ENCODE measurements at regions not wholly inside any gene's neighbourhood (a gene's known extent, or its start where the extent isn't known, plus 50 kb on each side); places are given as distances from the start of the nearest gene placed in this dataset.
"Not testable (repeated sequence)": the region's sequence is repeated elsewhere in the genome, so short reads cannot be mapped to it uniquely, and the experiment has no call there.

DNA sequence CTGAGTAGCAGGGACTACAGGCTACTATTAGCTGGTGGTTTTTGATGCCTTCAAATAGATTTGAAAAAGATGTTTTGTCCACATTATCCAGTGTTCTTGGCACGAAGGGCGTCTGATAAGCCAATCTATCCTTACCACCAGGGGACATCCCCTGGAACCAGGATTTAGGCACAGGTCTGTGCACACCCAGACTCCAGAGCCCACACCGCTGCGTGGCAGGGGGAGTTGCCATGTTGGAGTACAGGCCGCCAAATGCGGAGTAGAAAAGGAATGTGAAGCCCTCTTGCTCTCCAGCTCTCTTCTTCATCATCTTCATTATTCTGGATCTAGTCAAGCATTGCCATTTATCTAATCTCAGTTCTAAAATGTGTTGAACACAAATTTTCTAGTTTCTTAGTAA, 54.3 kb downstream of the RNU1-4 start:
- TF ChIP-seq, protein P1, sequence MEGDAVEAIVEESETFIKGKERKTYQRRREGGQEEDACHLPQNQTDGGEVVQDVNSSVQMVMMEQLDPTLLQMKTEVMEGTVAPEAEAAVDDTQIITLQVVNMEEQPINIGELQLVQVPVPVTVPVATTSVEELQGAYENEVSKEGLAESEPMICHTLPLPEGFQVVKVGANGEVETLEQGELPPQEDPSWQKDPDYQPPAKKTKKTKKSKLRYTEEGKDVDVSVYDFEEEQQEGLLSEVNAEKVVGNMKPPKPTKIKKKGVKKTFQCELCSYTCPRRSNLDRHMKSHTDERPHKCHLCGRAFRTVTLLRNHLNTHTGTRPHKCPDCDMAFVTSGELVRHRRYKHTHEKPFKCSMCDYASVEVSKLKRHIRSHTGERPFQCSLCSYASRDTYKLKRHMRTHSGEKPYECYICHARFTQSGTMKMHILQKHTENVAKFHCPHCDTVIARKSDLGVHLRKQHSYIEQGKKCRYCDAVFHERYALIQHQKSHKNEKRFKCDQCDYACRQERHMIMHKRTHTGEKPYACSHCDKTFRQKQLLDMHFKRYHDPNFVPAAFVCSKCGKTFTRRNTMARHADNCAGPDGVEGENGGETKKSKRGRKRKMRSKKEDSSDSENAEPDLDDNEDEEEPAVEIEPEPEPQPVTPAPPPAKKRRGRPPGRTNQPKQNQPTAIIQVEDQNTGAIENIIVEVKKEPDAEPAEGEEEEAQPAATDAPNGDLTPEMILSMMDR (IDR thresholded peaks at IDR 0.05), result not testable (repeated sequence)
- TF ChIP-seq, protein P2, sequence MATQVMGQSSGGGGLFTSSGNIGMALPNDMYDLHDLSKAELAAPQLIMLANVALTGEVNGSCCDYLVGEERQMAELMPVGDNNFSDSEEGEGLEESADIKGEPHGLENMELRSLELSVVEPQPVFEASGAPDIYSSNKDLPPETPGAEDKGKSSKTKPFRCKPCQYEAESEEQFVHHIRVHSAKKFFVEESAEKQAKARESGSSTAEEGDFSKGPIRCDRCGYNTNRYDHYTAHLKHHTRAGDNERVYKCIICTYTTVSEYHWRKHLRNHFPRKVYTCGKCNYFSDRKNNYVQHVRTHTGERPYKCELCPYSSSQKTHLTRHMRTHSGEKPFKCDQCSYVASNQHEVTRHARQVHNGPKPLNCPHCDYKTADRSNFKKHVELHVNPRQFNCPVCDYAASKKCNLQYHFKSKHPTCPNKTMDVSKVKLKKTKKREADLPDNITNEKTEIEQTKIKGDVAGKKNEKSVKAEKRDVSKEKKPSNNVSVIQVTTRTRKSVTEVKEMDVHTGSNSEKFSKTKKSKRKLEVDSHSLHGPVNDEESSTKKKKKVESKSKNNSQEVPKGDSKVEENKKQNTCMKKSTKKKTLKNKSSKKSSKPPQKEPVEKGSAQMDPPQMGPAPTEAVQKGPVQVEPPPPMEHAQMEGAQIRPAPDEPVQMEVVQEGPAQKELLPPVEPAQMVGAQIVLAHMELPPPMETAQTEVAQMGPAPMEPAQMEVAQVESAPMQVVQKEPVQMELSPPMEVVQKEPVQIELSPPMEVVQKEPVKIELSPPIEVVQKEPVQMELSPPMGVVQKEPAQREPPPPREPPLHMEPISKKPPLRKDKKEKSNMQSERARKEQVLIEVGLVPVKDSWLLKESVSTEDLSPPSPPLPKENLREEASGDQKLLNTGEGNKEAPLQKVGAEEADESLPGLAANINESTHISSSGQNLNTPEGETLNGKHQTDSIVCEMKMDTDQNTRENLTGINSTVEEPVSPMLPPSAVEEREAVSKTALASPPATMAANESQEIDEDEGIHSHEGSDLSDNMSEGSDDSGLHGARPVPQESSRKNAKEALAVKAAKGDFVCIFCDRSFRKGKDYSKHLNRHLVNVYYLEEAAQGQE (IDR thresholded peaks at IDR 0.05), result not testable (repeated sequence)
- TF ChIP-seq HDAC2, JUN, EP300 (IDR thresholded peaks at IDR 0.05): not testable (repeated sequence)

All from A549 (cell line).